ENCODE measurements at regions not wholly inside any gene's neighbourhood (a gene's known extent, or its start where the extent isn't known, plus 50 kb on each side); places are given as distances from the start of the nearest gene placed in this dataset.

DNA sequence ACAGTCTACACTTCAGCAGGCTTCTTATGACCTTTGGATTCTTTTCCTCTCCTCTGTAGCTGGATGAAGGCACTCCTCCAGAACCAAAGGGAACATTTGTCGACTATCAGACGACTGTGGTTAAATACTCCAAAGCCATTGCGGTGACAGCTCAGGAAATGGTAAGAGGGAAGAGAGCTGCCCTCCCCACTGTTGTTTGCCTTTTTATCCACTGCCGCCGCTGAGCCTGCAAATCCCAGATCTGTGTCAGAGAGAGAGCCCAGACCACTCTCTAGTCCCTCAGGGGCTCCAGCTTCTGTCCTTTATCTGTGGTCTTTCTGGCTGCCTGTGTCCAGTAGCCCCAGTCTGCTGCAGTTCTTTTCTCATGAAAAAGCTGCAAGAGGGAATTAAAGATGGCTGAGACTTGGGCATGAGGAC, 261.5 kb upstream of the TPM1 start:
- no peak for DNase-seq (ENCODE audit: low read depth, low spot score)
- in situ Hi-C loops (cut with HindIII; ENCODE audit: low sequenced_read_pairs): no loop called here
- TF ChIP-seq CTCF (IDR thresholded peaks at IDR 0.05; ENCODE audit: low read depth, low read length): no peak
- H3K4me3 ChIP-seq (ENCODE audit: low read depth, low read length): no peak overlapping the region

DNA sequence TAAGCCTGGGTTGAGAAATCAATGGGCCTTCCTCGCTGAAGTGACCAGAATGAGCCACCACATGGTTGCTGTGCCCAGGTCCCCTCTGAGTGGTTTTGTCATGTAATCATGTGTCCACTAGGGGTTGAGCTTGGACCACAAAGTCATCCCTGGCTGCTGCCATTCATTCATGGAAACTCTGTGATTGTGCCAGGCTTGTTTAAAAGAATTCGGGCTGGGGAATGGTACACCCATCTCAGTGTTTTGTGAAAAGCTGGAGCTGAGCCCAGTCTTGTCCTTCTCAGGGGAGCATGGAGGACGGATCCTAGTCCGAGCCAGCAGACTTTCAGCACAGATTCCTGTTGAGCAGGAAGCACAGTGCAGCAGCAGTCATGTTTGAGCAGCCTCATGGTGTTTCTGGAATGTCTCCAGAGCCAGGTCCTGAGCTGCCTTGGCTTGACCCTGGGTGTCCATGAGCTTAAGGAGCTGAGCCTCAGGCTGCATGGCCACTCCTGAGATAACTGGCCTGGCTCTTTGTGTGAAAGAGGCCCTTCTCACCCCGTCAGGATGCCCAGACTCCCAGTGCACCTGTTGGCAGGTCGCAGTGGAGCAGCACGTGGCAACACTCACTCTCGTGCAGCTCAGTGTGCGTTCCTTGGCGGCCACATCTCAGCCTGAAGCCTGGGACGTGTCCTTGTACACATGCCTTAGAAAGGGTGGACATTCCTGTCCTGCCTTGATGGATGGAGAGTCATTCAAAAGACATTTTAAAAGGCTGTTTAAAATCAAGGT, 260.3 kb upstream of the TPM1 start:
- peak; percentile 88 for DNase-seq (ENCODE audit: low read depth, low spot score)
- H3K4me3 ChIP-seq (ENCODE audit: low read depth, low read length): no peak overlapping the region
- in situ Hi-C loops (cut with HindIII; ENCODE audit: low sequenced_read_pairs): no loop called here
- TF ChIP-seq CTCF (IDR thresholded peaks at IDR 0.05; ENCODE audit: low read depth, low read length): peak; percentile 69

DNA sequence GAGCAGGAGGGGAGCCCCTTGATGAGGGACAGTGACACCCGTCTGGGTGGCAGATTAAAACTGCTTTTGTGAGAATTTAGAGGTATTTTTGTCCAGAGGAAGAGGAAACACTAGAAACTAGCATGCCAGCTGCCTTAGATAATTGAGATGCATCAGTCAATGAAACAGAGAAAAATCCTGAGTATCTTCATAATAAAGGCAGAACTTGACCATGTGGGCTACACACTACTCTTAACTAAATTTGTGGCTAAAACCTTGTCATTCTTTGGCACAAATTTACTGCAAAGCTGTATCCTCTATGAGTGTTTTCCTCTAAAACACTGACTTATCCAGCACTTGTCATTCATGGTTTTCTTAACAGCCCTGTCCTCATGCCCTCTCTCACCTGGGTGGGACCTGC, 259.7 kb upstream of the TPM1 start:
- in situ Hi-C loops (cut with HindIII; ENCODE audit: low sequenced_read_pairs): no loop called here
- no peak for DNase-seq (ENCODE audit: low read depth, low spot score)
- H3K4me3 ChIP-seq (ENCODE audit: low read depth, low read length): no peak overlapping the region
- TF ChIP-seq CTCF (IDR thresholded peaks at IDR 0.05; ENCODE audit: low read depth, low read length): no peak

GRCh38 chr15:62783303-62783957, 259.1 kb upstream of the TPM1 start:
- H3K4me3 ChIP-seq (ENCODE audit: low read depth, low read length): no peak overlapping the region
- DNase-seq (ENCODE audit: low read depth, low spot score): peak; percentile 89
- in situ Hi-C loops (cut with HindIII; ENCODE audit: low sequenced_read_pairs): no loop called here
- TF ChIP-seq CTCF (IDR thresholded peaks at IDR 0.05; ENCODE audit: low read depth, low read length): no peak

DNA sequence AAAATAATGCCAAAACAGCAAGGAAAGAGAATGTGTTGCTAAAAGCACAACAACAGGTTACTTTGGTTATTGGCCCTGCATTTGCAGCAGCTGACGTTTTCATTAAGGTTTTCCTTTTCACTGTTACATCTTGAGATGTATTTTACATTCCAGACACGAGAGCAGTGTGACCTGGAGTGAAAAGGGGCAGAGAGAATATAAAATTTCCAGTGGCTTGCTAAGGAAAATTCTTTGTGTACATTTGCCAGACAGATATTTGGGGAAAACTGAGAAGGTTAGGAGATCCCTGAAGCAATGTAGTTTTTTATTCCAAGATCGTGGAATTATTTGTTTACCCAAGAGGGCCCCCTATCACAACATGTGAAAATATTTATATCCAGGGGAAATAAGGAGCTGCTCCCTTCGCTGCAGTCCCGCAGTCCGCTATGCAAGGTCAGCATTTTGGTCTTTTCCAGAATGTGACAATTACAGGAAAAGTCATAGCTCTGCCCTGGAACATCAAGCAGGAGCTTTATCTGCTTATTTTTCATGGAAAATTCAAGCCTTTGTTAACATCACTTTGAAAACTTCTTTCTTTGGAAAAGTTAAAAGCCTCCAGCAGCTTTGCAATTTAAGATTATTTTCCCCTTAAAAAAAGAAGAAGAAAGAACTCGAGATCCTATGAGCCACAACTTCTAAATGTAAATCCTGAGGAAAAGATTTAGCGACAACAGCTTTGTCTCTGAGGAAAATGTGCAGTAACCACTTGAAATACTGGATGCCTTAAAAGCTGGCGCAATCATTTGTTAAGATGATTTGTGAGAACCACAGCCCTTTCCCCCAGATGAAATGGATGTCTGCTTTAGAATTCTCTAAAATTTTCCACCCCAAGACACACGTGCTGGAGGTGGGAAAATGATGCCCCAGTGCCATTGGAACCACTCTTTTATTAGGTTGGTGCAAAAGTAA, 256.4 kb upstream of the TPM1 start:
- in situ Hi-C loops (cut with HindIII; ENCODE audit: low sequenced_read_pairs): no loop called here
- peak; percentile 21 for DNase-seq (ENCODE audit: low read depth, low spot score)
- no peak for TF ChIP-seq CTCF (IDR thresholded peaks at IDR 0.05; ENCODE audit: low read depth, low read length)
- H3K4me3 ChIP-seq (ENCODE audit: low read depth, low read length): no peak overlapping the region

DNA sequence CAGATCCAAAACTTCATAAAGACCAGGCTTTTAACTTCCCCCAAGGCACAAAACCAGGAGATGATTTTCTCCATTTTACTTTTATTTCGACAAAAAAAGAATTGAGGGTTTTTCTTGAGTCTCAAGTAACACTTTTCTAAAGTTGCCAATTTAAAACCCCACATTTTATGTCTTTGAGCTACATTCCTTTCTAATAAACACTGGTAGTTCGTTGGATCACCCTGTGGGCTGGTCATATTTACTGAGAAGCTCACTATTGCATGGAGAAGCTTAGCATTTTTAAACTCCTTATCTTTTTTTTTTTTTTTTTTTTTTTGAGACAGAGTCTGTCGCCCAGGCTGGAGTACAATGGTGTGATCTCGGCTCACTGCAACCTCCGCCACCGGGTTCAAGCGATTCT, 255.1 kb upstream of the TPM1 start:
- in situ Hi-C loops (cut with HindIII; ENCODE audit: low sequenced_read_pairs): no loop called here

More for the DNA sequence above, 255.1 kb upstream of the TPM1 start:
- no peak for TF ChIP-seq CTCF (IDR thresholded peaks at IDR 0.05; ENCODE audit: low read depth, low read length)
- H3K4me3 ChIP-seq (ENCODE audit: low read depth, low read length): no peak overlapping the region
- DNase-seq (ENCODE audit: low read depth, low spot score): no peak

Data from astrocyte of the spinal cord (primary cell).